ENCODE measurements at regions not wholly inside any gene's neighbourhood (a gene's known extent, or its start where the extent isn't known, plus 50 kb on each side); places are given as distances from the start of the nearest gene placed in this dataset.

DNA sequence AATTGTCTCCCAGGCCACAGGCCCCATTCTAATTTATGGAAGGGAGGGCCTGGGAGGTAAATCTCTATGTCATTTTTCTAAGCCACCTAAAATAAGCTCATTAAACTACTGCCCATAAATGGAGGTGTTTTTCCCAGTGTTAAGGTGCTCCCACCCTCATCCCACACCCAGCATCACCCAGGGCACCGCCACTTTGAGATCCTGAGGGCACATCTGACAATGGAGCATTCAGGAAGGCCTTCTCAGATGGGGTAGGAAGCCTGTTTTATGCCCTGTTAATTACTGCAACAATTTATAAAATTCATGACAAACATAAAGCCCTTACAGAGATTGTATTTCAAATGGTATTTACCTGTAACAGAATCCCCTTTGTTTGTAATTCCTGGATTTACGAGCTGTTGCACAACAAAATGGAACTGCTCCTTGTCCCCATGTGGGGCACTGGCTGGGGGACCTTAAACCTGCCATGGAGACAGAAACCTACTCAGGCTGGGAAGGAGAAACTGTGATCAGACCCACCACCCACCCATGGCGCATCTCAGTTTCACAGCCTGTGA lies 319.5 kb upstream of the USP24 start:
- TF ChIP-seq, protein P1, sequence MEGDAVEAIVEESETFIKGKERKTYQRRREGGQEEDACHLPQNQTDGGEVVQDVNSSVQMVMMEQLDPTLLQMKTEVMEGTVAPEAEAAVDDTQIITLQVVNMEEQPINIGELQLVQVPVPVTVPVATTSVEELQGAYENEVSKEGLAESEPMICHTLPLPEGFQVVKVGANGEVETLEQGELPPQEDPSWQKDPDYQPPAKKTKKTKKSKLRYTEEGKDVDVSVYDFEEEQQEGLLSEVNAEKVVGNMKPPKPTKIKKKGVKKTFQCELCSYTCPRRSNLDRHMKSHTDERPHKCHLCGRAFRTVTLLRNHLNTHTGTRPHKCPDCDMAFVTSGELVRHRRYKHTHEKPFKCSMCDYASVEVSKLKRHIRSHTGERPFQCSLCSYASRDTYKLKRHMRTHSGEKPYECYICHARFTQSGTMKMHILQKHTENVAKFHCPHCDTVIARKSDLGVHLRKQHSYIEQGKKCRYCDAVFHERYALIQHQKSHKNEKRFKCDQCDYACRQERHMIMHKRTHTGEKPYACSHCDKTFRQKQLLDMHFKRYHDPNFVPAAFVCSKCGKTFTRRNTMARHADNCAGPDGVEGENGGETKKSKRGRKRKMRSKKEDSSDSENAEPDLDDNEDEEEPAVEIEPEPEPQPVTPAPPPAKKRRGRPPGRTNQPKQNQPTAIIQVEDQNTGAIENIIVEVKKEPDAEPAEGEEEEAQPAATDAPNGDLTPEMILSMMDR (IDR thresholded peaks at IDR 0.05; ENCODE audit: unreplicated experiment), result no peak
- H3K36me3 Mint-ChIP-seq (ENCODE audit: low read depth, unreplicated experiment), result no peaks in the 10 kb centered on the region
- no peak overlapping the region for H3K4me3 Mint-ChIP-seq (ENCODE audit: unreplicated experiment)
- no peak overlapping the region for H3K27ac Mint-ChIP-seq (ENCODE audit: unreplicated experiment)
- peaks cover 2% of the 10 kb centered on the region for H3K27me3 Mint-ChIP-seq (ENCODE audit: unreplicated experiment)
- no peaks in the 10 kb centered on the region for H3K4me1 Mint-ChIP-seq (ENCODE audit: unreplicated experiment)
- no peak for DNase-seq (ENCODE audit: low spot score)
- H3K9me3 Mint-ChIP-seq (ENCODE audit: unreplicated experiment), result no peaks in the 10 kb centered on the region

GRCh38 chr1:55531644-55532043 lies 316.5 kb upstream of the USP24 start:
- no peaks in the 10 kb centered on the region for H3K4me1 Mint-ChIP-seq (ENCODE audit: unreplicated experiment)
- H3K27ac Mint-ChIP-seq (ENCODE audit: unreplicated experiment), result no peak overlapping the region
- no peaks in the 10 kb centered on the region for H3K9me3 Mint-ChIP-seq (ENCODE audit: unreplicated experiment)
- H3K27me3 Mint-ChIP-seq (ENCODE audit: unreplicated experiment), result no peaks in the 10 kb centered on the region
- TF ChIP-seq, protein P1 (IDR thresholded peaks at IDR 0.05; ENCODE audit: unreplicated experiment), result no peak
- H3K4me3 Mint-ChIP-seq (ENCODE audit: unreplicated experiment), result no peak overlapping the region
- no peaks in the 10 kb centered on the region for H3K36me3 Mint-ChIP-seq (ENCODE audit: low read depth, unreplicated experiment)
- DNase-seq (ENCODE audit: low spot score), result no peak

DNA sequence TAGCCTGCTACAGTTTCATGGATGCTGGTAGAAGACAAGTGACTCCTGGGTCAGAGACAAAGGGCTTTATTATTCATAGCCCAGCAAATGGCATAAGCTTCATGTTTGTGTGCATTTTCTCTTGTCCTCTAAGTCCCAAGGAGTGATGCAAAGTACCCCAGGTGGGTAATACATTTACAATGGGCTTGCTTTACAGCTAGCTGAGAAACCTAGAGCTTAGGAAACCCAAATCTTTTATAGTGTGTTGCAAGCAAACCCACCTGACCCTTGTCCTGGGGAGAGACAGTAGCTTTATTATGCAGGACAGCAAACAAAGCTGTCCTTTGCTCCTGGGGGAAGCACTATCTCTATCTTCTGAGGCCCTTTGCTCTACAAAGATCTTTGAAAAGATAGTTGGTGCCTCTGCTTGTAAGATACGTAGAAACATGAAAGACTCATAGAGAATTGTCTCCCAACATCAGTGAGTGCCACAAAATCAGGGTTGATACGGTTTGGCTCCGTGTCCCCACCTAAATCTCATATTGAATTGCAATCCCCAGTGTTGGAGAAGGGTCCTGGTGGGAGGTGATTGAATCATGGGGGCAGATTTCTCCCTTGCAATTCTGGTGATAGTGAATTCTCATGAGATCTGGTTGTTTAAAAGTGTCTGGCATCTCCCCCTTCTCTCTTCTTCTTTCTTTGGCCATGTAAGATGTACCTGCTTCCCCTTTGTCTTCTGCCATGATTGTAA lies 315.8 kb upstream of the USP24 start:
- no peaks in the 10 kb centered on the region for H3K4me1 Mint-ChIP-seq (ENCODE audit: unreplicated experiment)
- H3K9me3 Mint-ChIP-seq (ENCODE audit: unreplicated experiment), result no peaks in the 10 kb centered on the region
- no peak for DNase-seq (ENCODE audit: low spot score)
- no peaks in the 10 kb centered on the region for H3K36me3 Mint-ChIP-seq (ENCODE audit: low read depth, unreplicated experiment)
- H3K27ac Mint-ChIP-seq (ENCODE audit: unreplicated experiment), result no peak overlapping the region
- H3K4me3 Mint-ChIP-seq (ENCODE audit: unreplicated experiment), result no peak overlapping the region
- H3K27me3 Mint-ChIP-seq (ENCODE audit: unreplicated experiment), result no peaks in the 10 kb centered on the region
- TF ChIP-seq, protein P1 (IDR thresholded peaks at IDR 0.05; ENCODE audit: unreplicated experiment), result no peak

DNA sequence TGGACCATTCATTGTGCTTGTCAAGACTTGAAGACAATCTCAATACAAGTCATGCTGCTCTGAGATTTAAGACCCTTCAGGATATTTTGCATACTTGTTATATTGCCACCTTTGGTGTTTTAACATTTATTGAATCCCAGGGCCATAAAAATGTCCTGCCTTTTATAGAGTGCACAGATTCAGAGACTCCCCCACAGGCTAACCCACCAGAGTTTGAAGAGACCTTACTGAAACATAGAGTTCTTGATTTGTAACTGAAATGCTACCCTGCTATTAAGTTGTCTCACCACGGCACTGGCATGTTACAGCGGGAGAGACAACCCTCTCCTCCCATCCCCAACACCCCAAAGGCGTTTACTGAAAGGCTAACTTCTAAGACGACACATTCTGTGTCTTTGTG lies 313.9 kb upstream of the USP24 start:
- H3K27me3 Mint-ChIP-seq (ENCODE audit: unreplicated experiment), result no peaks in the 10 kb centered on the region
- no peak overlapping the region for H3K27ac Mint-ChIP-seq (ENCODE audit: unreplicated experiment)
- TF ChIP-seq, protein P1 (IDR thresholded peaks at IDR 0.05; ENCODE audit: unreplicated experiment), result no peak
- no peak overlapping the region for H3K4me3 Mint-ChIP-seq (ENCODE audit: unreplicated experiment)
- no peaks in the 10 kb centered on the region for H3K36me3 Mint-ChIP-seq (ENCODE audit: low read depth, unreplicated experiment)
- no peak for DNase-seq (ENCODE audit: low spot score)
- H3K9me3 Mint-ChIP-seq (ENCODE audit: unreplicated experiment), result no peaks in the 10 kb centered on the region
- H3K4me1 Mint-ChIP-seq (ENCODE audit: unreplicated experiment), result no peaks in the 10 kb centered on the region

- H3K4me1 Mint-ChIP-seq (ENCODE audit: unreplicated experiment), result no peaks in the 10 kb centered on the region
These were observed 312.7 kb upstream of the USP24 start for GRCh38 chr1:55527831-55528230.

More at GRCh38 chr1:55527831-55528230, 312.7 kb upstream of the USP24 start:
- Mint-ChIP-seq H3K27ac (ENCODE audit: unreplicated experiment) (no peak overlapping the region), H3K27me3 (ENCODE audit: unreplicated experiment) (no peaks in the 10 kb centered on the region), H3K9me3 (ENCODE audit: unreplicated experiment) (no peaks in the 10 kb centered on the region), H3K4me3 (ENCODE audit: unreplicated experiment) (no peak overlapping the region), H3K36me3 (ENCODE audit: low read depth, unreplicated experiment) (no peaks in the 10 kb centered on the region)
- TF ChIP-seq, protein P1 (IDR thresholded peaks at IDR 0.05; ENCODE audit: unreplicated experiment), result no peak
- no peak for DNase-seq (ENCODE audit: low spot score)

Measured in endothelial cell (in vitro differentiated cells).